ENCODE measurements at regions not wholly inside any gene's neighbourhood (a gene's known extent, or its start where the extent isn't known, plus 50 kb on each side); places are given as distances from the start of the nearest gene placed in this dataset.

DNA sequence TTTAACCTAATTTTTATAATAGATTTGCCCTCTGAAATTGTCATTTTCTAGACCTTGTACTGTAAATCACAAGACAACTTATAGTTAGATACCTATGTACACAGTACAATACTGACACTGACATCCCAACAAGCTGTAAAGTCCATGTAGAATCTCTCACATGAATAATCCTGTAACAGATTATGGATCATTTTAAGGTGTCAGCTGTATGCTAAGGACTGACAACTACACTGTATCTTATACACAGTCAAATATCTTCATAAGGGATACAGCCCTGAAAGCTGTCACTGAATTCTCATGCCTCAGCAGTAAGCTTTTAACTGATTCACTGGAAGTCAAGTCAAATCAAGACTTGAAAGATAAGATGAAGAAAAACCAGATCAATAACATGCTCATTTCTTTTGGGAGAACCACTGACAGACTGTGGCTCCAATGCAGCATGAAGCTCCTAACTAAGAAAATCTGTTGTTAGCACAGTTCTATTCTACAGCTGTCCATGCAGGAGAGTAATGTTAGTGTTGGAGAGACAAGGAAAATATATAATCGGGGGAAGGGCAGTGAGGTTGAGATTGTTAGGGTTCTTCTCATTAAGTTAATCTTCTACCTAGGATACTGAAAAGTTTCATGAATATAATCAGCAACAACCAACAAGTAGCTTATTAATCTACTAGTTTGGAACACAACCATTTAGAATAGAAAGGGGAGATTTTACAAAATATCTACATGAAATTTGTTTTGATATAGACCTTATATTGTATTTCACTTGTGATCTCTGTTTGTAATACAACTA is 612.0 kb downstream of the PCDH18 start:
- DNase-seq = no peak
- TF ChIP-seq GATA1 (IDR thresholded peaks at IDR 0.05; ENCODE audit: low read depth, low read length) = no peak
- no peak for TF ChIP-seq POLR2A (IDR thresholded peaks at IDR 0.05; ENCODE audit: low read length)

GRCh38 chr4:136918772-136919171 is 613.5 kb downstream of the PCDH18 start:
- TF ChIP-seq GATA1 (IDR thresholded peaks at IDR 0.05; ENCODE audit: low read depth, low read length) = no peak
- no peak for TF ChIP-seq POLR2A (IDR thresholded peaks at IDR 0.05; ENCODE audit: low read length)
- no peak for DNase-seq

GRCh38 chr4:136917312-136918110 is 614.8 kb downstream of the PCDH18 start:
- TF ChIP-seq POLR2A (IDR thresholded peaks at IDR 0.05; ENCODE audit: low read length) (no peak), GATA1 (IDR thresholded peaks at IDR 0.05; ENCODE audit: low read depth, low read length) (no peak)
- no peak for DNase-seq

DNA sequence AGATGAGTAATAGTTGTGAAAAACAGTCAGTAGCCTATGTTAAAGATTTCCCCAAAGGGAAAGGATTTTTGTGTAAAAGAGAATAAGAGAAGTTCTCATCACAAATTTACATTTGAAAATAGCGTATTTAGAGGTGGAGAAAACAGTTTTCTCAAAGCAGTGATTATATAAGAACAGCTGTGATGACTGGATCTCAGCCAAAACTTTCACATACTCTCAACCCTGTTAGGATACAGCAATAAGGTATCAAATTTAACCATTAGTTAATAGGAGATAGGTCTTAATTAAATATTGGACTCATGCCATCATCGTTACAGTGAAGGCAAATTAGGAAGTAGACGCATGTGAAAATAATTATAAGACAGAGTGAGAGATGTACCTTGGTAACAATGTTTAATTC is 622.7 kb downstream of the PCDH18 start:
- no peak for DNase-seq
- TF ChIP-seq GATA1 (IDR thresholded peaks at IDR 0.05; ENCODE audit: low read depth, low read length) (no peak), POLR2A (IDR thresholded peaks at IDR 0.05; ENCODE audit: low read length) (no peak)

GRCh38 chr4:136908122-136908521 is 624.2 kb downstream of the PCDH18 start:
- DNase-seq = no peak
- no peak for TF ChIP-seq POLR2A (IDR thresholded peaks at IDR 0.05; ENCODE audit: low read length)
- TF ChIP-seq GATA1 (IDR thresholded peaks at IDR 0.05; ENCODE audit: low read depth, low read length) = no peak

DNA sequence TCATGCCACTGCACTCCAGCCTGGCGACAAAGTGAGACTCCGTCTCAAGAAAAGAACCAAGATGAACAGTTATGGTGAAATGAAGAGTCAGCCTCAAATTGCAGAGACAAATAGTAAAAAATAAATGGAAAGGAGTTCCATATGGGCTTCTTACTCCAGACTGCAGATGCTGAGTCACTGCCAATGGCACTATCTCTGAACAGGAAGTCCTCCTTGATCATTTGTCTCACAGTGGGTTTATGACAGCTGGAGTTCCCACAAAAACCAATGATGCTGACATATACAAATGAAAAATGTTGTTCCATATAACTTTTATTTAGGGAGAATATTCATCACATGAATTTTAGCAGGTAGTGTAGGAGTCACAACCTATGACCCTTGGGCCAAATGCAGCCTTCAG is 631.6 kb downstream of the PCDH18 start:
- TF ChIP-seq GATA1 (IDR thresholded peaks at IDR 0.05; ENCODE audit: low read depth, low read length) = no peak
- TF ChIP-seq POLR2A (IDR thresholded peaks at IDR 0.05; ENCODE audit: low read length) = no peak
- peak in 1 of 2 experiments; percentile 7 for DNase-seq

DNA sequence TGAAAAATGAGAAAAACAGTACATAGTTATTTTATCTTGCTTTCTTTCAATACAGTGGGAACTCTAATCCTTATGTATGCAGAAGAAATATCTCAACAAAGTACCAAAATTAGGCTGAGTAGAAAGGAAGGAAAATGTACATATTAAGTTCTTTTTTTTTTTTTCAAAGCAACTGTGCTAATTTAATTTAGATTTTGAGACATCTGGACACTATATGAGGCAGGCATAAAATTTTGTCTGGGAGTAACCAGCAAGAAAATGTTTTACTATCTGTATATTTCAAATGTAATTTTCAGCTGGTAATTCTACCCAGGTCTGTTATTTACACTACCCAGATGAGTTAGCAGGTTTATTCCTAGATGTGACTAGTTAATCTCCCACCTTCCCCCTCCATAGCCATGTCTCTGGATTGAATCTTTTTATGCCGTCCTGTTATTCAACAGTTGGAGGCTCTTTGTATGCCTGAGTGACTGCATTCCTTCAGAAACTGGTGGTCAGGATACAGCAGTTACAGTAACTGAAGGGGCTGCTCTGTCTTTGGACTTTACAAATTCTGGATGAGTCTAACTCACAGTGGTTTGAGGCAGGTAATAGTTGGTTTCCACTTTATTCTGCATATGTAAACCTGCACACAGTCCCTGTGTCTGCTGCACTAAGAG is 633.6 kb downstream of the PCDH18 start:
- DNase-seq = no peak
- no peak for TF ChIP-seq POLR2A (IDR thresholded peaks at IDR 0.05; ENCODE audit: low read length)
- TF ChIP-seq GATA1 (IDR thresholded peaks at IDR 0.05; ENCODE audit: low read depth, low read length) = no peak

DNA sequence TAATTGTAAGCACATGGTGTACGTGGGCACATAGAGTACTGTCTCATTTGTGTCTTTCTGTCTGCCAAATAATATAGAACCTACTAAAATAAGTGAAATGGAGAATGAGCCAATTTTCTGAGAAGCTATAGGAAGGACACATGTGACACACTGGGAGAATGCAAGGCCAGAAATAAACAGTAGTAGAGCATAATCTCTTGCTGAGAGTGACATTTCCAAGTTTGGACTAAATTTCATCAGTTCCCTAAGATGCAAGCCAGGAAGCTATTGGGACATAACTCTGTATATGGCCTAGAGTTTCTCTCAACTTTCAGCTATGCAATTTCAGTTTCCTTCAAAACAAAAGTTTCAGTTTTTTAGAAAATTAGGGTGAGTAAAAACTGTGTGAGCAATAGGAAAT is 638.7 kb downstream of the PCDH18 start:
- TF ChIP-seq POLR2A (IDR thresholded peaks at IDR 0.05; ENCODE audit: low read length) = no peak
- TF ChIP-seq GATA1 (IDR thresholded peaks at IDR 0.05; ENCODE audit: low read depth, low read length) = no peak
- no peak for DNase-seq

DNA sequence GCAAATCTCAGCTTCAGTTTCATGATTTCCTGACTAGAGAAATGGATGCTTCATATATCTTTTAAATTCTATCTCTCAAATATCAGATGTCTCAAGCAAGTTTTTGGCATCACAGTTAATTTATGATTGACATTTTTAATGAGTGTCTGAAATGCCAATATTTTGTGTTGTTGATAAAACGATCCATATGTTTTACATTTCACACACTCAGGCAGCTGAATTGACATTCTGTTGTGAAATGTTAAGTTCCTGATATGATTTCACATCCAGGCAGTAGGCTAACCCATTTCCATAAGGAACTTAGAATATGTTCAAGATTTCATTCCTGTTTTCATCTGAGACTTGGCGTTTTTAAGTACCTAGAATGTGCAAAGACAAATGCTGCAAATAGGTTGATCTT is 650.6 kb downstream of the PCDH18 start:
- no peak for DNase-seq
- no peak for TF ChIP-seq POLR2A (IDR thresholded peaks at IDR 0.05; ENCODE audit: low read length)
- TF ChIP-seq GATA1 (IDR thresholded peaks at IDR 0.05; ENCODE audit: low read depth, low read length) = no peak

DNA sequence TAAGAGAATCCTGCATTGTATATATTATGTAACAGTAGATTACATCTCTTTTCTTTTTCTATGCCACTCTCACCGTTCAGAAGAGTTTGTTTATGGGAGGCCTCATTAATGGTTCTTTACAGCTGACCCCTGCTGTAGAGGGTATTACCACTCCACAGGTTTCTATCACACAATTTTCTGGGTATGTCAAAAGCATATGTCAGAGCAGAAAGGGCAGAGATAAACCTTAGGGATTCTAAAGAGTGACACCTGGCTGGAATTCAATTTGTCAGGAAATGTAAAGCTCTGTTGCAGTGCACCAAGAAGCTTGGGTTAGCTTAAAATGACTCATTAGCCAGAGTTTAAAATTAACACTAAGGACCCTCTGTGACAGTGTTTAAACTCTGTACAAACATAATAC is 658.7 kb downstream of the PCDH18 start:
- TF ChIP-seq POLR2A (IDR thresholded peaks at IDR 0.05; ENCODE audit: low read length) (no peak), GATA1 (IDR thresholded peaks at IDR 0.05; ENCODE audit: low read depth, low read length) (no peak)
- no peak for DNase-seq

GRCh38 chr4:136867465-136867864 is 664.8 kb downstream of the PCDH18 start:
- TF ChIP-seq GATA1 (IDR thresholded peaks at IDR 0.05; ENCODE audit: low read depth, low read length) (no peak), POLR2A (IDR thresholded peaks at IDR 0.05; ENCODE audit: low read length) (no peak)
- no peak for DNase-seq

DNA sequence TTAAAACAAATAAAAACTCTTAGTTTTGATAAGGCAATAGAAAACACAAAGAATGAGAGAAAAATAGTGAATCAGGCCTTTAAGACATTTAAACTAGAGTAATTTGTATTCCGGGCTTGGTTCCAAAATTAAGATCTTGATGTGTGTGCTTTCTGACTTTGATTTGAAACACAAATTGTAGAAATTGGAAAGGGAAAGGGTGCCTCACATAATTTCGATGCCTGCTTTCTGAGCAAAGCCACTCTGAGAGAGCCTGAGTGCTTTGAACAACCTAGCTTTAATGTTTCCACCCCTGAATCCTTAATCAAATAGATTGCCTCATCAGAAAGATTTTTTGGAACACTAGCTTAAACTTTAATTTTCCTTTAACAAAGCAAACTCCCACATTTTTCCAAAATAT is 666.8 kb downstream of the PCDH18 start:
- no peak for DNase-seq

GRCh38 chr4:136864604-136865185 is 667.6 kb downstream of the PCDH18 start:
- TF ChIP-seq GATA1 (IDR thresholded peaks at IDR 0.05; ENCODE audit: low read depth, low read length) (no peak), POLR2A (IDR thresholded peaks at IDR 0.05; ENCODE audit: low read length) (no peak)
- DNase-seq = peak; percentile 60 to 77

More for the DNA sequence above, 666.8 kb downstream of the PCDH18 start:
- TF ChIP-seq POLR2A (IDR thresholded peaks at IDR 0.05; ENCODE audit: low read length) (no peak), GATA1 (IDR thresholded peaks at IDR 0.05; ENCODE audit: low read depth, low read length) (no peak)

GRCh38 chr4:136863756-136864155 is 668.5 kb downstream of the PCDH18 start:
- no peak for TF ChIP-seq GATA1 (IDR thresholded peaks at IDR 0.05; ENCODE audit: low read depth, low read length)
- TF ChIP-seq POLR2A (IDR thresholded peaks at IDR 0.05; ENCODE audit: low read length) = no peak
- DNase-seq = no peak

Data from erythroblast (primary cell).